HEK293T (cell line): ENCODE measurements at regions not wholly inside any gene's neighbourhood (a gene's known extent, or its start where the extent isn't known, plus 50 kb on each side); places are given as distances from the start of the nearest gene placed in this dataset.

Source experiments
- ELF4 ChIP-seq: fragments of 450-650 bp; IDR thresholded peaks from 2 replicates; pipeline ENCODE4 v1.6.1; 2017; ENCODE audit warnings: antibody characterized with exemption
- FOXK2 ChIP-seq: fragments of 450-650 bp; IDR thresholded peaks from 2 replicates; pipeline ENCODE4 v1.6.1; 2016; ENCODE audit warnings: mild to moderate bottlenecking
- HDGF ChIP-seq: fragments of 450-650 bp; IDR thresholded peaks from 2 replicates; pipeline ENCODE4 v1.6.1; 2017; ENCODE audit warnings: antibody characterized with exemption, borderline replicate concordance
- L3MBTL2 ChIP-seq: fragments of 450-650 bp; conservative IDR thresholded peaks from 2 replicates; pipeline ENCODE4 v1.6.1; 2016; ENCODE audit warnings: mild to moderate bottlenecking
- SP1 ChIP-seq: fragments of 450-650 bp; IDR thresholded peaks from 2 replicates; pipeline ENCODE4 v1.6.1; 2017
- SUZ12 ChIP-seq: fragments of 450-650 bp; IDR thresholded peaks from 2 replicates; pipeline ENCODE4 v1.6.1; 2016; ENCODE audit warnings: mild to moderate bottlenecking

DNA sequence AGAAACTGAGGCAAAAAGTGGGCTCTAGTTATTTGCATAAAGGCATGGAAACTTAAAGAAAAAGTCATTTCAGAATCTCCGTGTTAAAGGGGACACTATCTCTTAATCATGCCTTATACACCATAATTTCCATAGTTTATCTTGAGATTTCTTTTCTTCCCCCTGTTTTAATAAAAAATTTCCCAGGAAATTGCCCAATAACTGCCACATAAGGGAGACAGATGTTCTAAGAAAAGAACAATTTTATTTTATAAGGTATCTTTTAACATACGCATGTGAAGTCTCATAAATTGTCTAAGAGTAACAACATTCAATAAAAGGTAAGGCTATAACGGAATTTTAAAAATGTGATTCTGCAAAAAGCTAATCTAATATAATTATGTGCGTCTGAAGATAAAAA is 371.3 kb downstream of the IRS2 start:
- TF ChIP-seq SP1: no peak
- no peak for TF ChIP-seq SUZ12
- no peak for TF ChIP-seq L3MBTL2
- TF ChIP-seq FOXK2: no peak
- TF ChIP-seq HDGF: no peak
- no peak for TF ChIP-seq ELF4
